Kidney epithelial cell (primary cell): ENCODE measurements at regions not wholly inside any gene's neighbourhood (a gene's known extent, or its start where the extent isn't known, plus 50 kb on each side); places are given as distances from the start of the nearest gene placed in this dataset.
"Not testable (repeated sequence)": the region's sequence is repeated elsewhere in the genome, so short reads cannot be mapped to it uniquely, and the experiment has no call there.

Experiments used
- DNase-seq: peaks from one replicate; pipeline ENCODE4 v3.0.0-alpha.2; 2010; ENCODE audit warnings: low read depth
- H3K27me3 ChIP-seq: 2 replicates; pipeline ENCODE4 v1.6.0; 2011; ENCODE audit warnings: low read length; ENCODE audit not compliant: control insufficient read depth, insufficient read depth
- H3K36me3 ChIP-seq: 2 replicates; pipeline ENCODE4 v1.5.1; 2011; ENCODE audit warnings: low read length; ENCODE audit not compliant: control insufficient read depth, insufficient read depth
- H3K4me3 ChIP-seq: 2 replicates; pipeline ENCODE4 v1.5.1; 2011; ENCODE audit warnings: low read depth, mild to moderate bottlenecking, control low read depth, low read length
- CTCF ChIP-seq: IDR thresholded peaks from 2 replicates; pipeline ENCODE4 v1.5.1; 2011; ENCODE audit warnings: mild to moderate bottlenecking, moderate library complexity, low read length, control low read depth, inconsistent platforms; ENCODE audit not compliant: insufficient read depth, poor library complexity, severe bottlenecking

- no peak overlapping the region for H3K4me3 ChIP-seq
- peaks cover 2% of the 10 kb centered on the region for H3K27me3 ChIP-seq
- no peak for DNase-seq
- TF ChIP-seq CTCF = no peak
- H3K36me3 ChIP-seq = no peaks in the 10 kb centered on the region
Measured at GRCh38 chr1:232169436-232169835, 460.5 kb downstream of the SIPA1L2 start.

- no peak for TF ChIP-seq CTCF
- H3K4me3 ChIP-seq = no peak overlapping the region
- no peaks in the 10 kb centered on the region for H3K36me3 ChIP-seq
- H3K27me3 ChIP-seq = no peaks in the 10 kb centered on the region
- DNase-seq = no peak
Measured at GRCh38 chr1:232168508-232168907, 461.4 kb downstream of the SIPA1L2 start.

- no peak for DNase-seq
- no peaks in the 10 kb centered on the region for H3K36me3 ChIP-seq
- H3K27me3 ChIP-seq = no peaks in the 10 kb centered on the region
- no peak overlapping the region for H3K4me3 ChIP-seq
- TF ChIP-seq CTCF = no peak
Measured at GRCh38 chr1:232166942-232167341, 463.0 kb downstream of the SIPA1L2 start.

- H3K4me3 ChIP-seq = no peak overlapping the region
- no peaks in the 10 kb centered on the region for H3K36me3 ChIP-seq
- TF ChIP-seq CTCF = no peak
- no peaks in the 10 kb centered on the region for H3K27me3 ChIP-seq
- DNase-seq = no peak
Measured at GRCh38 chr1:232164078-232164963, 465.6 kb downstream of the SIPA1L2 start.

- H3K4me3 ChIP-seq = no peak overlapping the region
- no peak for DNase-seq
- no peaks in the 10 kb centered on the region for H3K27me3 ChIP-seq
- TF ChIP-seq CTCF = no peak
- no peaks in the 10 kb centered on the region for H3K36me3 ChIP-seq
Measured at GRCh38 chr1:232163533-232163932, 466.4 kb downstream of the SIPA1L2 start.

GRCh38 chr1:232162001-232162400 lies 467.9 kb downstream of the SIPA1L2 start:
- Histone ChIP-seq H3K27me3 (no peaks in the 10 kb centered on the region), H3K4me3 (no peak overlapping the region), H3K36me3 (no peaks in the 10 kb centered on the region)
- no peak for TF ChIP-seq CTCF
- no peak for DNase-seq

- H3K27me3 ChIP-seq, H3K36me3 ChIP-seq, H3K4me3 ChIP-seq, DNase-seq: not testable (repeated sequence)
Measured at GRCh38 chr1:232158558-232158957, 471.4 kb downstream of the SIPA1L2 start.

- H3K36me3 ChIP-seq, H3K4me3 ChIP-seq, DNase-seq, H3K27me3 ChIP-seq: not testable (repeated sequence)
Measured at GRCh38 chr1:232156070-232156469, 473.9 kb downstream of the SIPA1L2 start.
